ENCODE measurements at regions not wholly inside any gene's neighbourhood (a gene's known extent, or its start where the extent isn't known, plus 50 kb on each side); places are given as distances from the start of the nearest gene placed in this dataset.
"Not testable (repeated sequence)": the region's sequence is repeated elsewhere in the genome, so short reads cannot be mapped to it uniquely, and the experiment has no call there.

DNA sequence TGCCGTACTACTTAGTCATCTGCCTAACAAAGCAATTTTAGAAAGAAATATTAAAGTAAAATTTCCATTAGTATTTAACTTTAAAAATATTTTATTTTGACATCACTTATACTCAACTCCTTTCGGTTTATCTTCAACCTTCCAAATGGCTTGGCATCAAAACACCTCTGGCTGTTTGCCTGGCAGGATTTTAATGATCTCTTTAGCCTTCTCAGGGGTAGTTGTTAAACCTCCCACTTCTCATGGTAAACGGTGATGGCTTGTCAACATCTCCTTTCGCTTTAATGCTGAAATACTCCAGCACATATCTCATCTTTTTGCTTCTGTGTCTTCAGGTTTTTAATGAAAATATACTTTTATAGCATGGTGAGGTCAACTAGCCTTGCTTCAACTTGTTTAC is 747.1 kb downstream of the CETN3 start:
- 75 to 80% methylated on average over 4 of the region's 4 CpGs for WGBS, 2 donors
- Histone ChIP-seq H3K27me3 (ENCODE audit: control insufficient read depth in 3 of 3, insufficient read depth in 3 of 3, low read length in 2 of 3) (no peaks in the 10 kb centered on the region), H3K9me3 (ENCODE audit: control insufficient read depth in 4 of 4, insufficient read depth in 3 of 4, low read length in 3 of 4) (peaks cover 0 to 3% (median under 1%) of the 10 kb centered on the region in 4 donors), H3K4me3 (no peak overlapping the region), H3K27ac (ENCODE audit: low read depth in 1 of 2, low read length in 1 of 2) (no peak overlapping the region), H3K36me3 (ENCODE audit: control insufficient read depth in 4 of 4, insufficient read depth in 4 of 4, low read length in 4 of 4) (no peaks in the 10 kb centered on the region), H3K4me1 (ENCODE audit: control insufficient read depth in 5 of 5, insufficient read depth in 5 of 5, low read length in 5 of 5) (no peaks in the 10 kb centered on the region), H3K9ac (ENCODE audit: insufficient read depth in 1 of 2, low read length in 2 of 2) (no peak overlapping the region)
- TF ChIP-seq, protein P1, sequence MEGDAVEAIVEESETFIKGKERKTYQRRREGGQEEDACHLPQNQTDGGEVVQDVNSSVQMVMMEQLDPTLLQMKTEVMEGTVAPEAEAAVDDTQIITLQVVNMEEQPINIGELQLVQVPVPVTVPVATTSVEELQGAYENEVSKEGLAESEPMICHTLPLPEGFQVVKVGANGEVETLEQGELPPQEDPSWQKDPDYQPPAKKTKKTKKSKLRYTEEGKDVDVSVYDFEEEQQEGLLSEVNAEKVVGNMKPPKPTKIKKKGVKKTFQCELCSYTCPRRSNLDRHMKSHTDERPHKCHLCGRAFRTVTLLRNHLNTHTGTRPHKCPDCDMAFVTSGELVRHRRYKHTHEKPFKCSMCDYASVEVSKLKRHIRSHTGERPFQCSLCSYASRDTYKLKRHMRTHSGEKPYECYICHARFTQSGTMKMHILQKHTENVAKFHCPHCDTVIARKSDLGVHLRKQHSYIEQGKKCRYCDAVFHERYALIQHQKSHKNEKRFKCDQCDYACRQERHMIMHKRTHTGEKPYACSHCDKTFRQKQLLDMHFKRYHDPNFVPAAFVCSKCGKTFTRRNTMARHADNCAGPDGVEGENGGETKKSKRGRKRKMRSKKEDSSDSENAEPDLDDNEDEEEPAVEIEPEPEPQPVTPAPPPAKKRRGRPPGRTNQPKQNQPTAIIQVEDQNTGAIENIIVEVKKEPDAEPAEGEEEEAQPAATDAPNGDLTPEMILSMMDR (IDR thresholded peaks at IDR 0.05; ENCODE audit: control extremely low read depth, extremely low read depth), result no peak
- DNase-seq (no peak), ATAC-seq (ENCODE audit: insufficient read depth, low FRiP score) (no peak)

GRCh38 chr5:89638871-89639270 is 755.9 kb upstream of the MEF2C start:
- TF ChIP-seq, protein P1 (IDR thresholded peaks at IDR 0.05; ENCODE audit: control extremely low read depth, extremely low read depth), result no peak
- 92 to 94% methylated on average over 5 of the region's 5 CpGs for WGBS, 2 donors
- no peak overlapping the region for H3K4me3 ChIP-seq
- no peaks in the 10 kb centered on the region for H3K27me3 ChIP-seq (ENCODE audit: control insufficient read depth in 3 of 3, insufficient read depth in 3 of 3, low read length in 2 of 3)
- H3K9me3 ChIP-seq (ENCODE audit: control insufficient read depth in 4 of 4, insufficient read depth in 3 of 4, low read length in 3 of 4), result peaks cover 0 to 1% (median 0%) of the 10 kb centered on the region in 4 donors
- H3K27ac ChIP-seq (ENCODE audit: low read depth in 1 of 2, low read length in 1 of 2), result no peak overlapping the region
- ATAC-seq (ENCODE audit: insufficient read depth, low FRiP score), result no peak
- no peak overlapping the region for H3K9ac ChIP-seq (ENCODE audit: insufficient read depth in 1 of 2, low read length in 2 of 2)
- no peak for DNase-seq
- H3K36me3 ChIP-seq (ENCODE audit: control insufficient read depth in 4 of 4, insufficient read depth in 4 of 4, low read length in 4 of 4), result no peaks in the 10 kb centered on the region
- H3K4me1 ChIP-seq (ENCODE audit: control insufficient read depth in 5 of 5, insufficient read depth in 5 of 5, low read length in 5 of 5), result no peaks in the 10 kb centered on the region

- H3K9me3 ChIP-seq (ENCODE audit: control insufficient read depth in 4 of 4, insufficient read depth in 3 of 4, low read length in 3 of 4); H3K27me3 ChIP-seq (ENCODE audit: control insufficient read depth in 3 of 3, insufficient read depth in 3 of 3, low read length in 2 of 3); H3K36me3 ChIP-seq (ENCODE audit: control insufficient read depth in 4 of 4, insufficient read depth in 4 of 4, low read length in 4 of 4); H3K4me3 ChIP-seq; H3K27ac ChIP-seq (ENCODE audit: low read depth in 1 of 2, low read length in 1 of 2); ATAC-seq (ENCODE audit: insufficient read depth, low FRiP score); H3K9ac ChIP-seq (ENCODE audit: insufficient read depth in 1 of 2, low read length in 2 of 2); H3K4me1 ChIP-seq (ENCODE audit: control insufficient read depth in 5 of 5, insufficient read depth in 5 of 5, low read length in 5 of 5); DNase-seq: not testable (repeated sequence)
- 91% methylated on average over 3 of the region's 3 CpGs for WGBS, 2 donors
Observed at GRCh38 chr5:89634176-89634575, 751.2 kb upstream of the MEF2C start.

DNA sequence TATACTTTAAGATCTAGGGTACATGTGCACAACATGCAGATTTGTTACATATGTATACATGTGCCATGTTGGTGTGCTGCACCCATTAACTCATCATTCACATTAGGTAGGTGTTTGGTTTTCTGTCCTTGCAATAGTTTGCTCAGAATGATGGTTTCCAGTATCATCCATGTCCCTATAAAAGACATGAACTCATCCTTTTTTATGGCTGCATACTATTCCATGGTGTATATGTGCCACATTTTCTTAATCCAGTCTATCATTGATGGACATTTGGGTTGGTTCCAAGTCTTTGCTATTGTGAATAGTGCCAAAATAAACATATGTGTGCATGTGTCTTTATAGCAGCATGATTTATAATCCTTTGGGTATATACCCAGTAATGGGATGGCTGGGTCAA is 747.1 kb upstream of the MEF2C start:
- H3K4me3 ChIP-seq; H3K36me3 ChIP-seq (ENCODE audit: control insufficient read depth in 4 of 4, insufficient read depth in 4 of 4, low read length in 4 of 4); ATAC-seq (ENCODE audit: insufficient read depth, low FRiP score); H3K27ac ChIP-seq (ENCODE audit: low read depth in 1 of 2, low read length in 1 of 2); DNase-seq; H3K27me3 ChIP-seq (ENCODE audit: control insufficient read depth in 3 of 3, insufficient read depth in 3 of 3, low read length in 2 of 3); H3K9me3 ChIP-seq (ENCODE audit: control insufficient read depth in 4 of 4, insufficient read depth in 3 of 4, low read length in 3 of 4); H3K9ac ChIP-seq (ENCODE audit: insufficient read depth in 1 of 2, low read length in 2 of 2); H3K4me1 ChIP-seq (ENCODE audit: control insufficient read depth in 5 of 5, insufficient read depth in 5 of 5, low read length in 5 of 5): not testable (repeated sequence)

Measured in lung (tissue), 11 donors.